Fibroblast of skin of abdomen (primary cell): ENCODE measurements at regions not wholly inside any gene's neighbourhood (a gene's known extent, or its start where the extent isn't known, plus 50 kb on each side); places are given as distances from the start of the nearest gene placed in this dataset.
"Not testable (repeated sequence)": the region's sequence is repeated elsewhere in the genome, so short reads cannot be mapped to it uniquely, and the experiment has no call there.

ENCODE experiments used
- DNase-seq: peaks from one replicate; pipeline ENCODE4 v3.0.0-alpha.2; 2013

GRCh38 chr10:29748109-29748650 lies 113.4 kb upstream of the SVIL start:
- DNase-seq, result no peak

- DNase-seq, result peak; percentile 34
These were observed 111.5 kb upstream of the SVIL start for GRCh38 chr10:29746080-29746797.

DNA sequence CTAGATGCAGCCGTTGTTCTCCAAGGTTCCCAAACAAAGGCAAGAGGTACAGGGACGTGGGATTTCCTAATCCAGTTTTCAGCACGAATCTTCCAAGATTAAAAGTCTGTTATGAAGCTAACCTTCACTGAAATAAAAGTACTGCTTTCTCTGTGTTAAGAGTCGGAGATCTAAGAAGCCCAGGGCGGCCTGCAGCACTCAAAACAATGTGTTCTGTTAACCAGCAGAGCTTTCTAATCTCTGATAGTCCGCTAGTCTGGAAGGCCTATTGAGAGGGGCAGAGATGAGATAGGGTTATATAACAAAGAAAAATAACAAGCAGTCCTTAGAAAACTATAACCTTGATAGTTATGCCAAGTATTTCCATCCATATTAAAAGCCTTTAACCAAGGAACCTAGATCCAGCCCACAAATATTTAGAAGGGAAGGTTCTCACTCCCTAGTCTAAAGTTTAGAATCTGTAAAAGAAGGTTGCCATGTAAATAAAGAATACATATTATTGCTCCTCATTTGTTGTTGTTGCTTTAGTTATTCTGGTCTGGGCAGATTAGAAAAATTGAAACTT lies 106.3 kb upstream of the SVIL start:
- no peak for DNase-seq

- DNase-seq, result no peak
These were observed 103.6 kb upstream of the SVIL start for GRCh38 chr10:29738341-29738740.

DNA sequence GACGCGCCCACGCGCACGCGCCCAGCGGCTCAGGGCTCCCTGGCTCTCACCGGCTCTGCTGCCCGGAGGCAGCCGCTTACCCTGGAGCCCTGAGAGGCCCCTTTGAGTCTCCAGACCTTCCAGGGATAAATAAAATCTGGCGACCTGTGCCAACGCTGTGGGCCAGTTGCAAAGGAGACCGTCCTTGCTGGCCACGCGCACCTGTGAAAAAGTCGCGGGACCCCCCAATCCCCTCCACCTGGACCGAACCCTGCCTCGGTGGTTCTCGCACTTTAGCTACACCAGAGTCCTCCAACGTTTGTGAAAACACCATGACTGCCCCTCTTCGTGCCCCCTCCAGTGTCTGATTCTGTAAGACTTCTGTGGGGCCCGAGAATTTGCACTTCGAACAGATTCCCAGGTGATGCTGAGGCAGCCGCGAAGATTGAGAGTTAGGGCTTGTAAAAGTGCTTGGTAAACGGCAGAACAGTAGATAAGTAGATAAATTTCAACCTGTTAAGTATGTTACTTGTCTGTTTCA lies 102.4 kb upstream of the SVIL start:
- DNase-seq, result no peak

DNA sequence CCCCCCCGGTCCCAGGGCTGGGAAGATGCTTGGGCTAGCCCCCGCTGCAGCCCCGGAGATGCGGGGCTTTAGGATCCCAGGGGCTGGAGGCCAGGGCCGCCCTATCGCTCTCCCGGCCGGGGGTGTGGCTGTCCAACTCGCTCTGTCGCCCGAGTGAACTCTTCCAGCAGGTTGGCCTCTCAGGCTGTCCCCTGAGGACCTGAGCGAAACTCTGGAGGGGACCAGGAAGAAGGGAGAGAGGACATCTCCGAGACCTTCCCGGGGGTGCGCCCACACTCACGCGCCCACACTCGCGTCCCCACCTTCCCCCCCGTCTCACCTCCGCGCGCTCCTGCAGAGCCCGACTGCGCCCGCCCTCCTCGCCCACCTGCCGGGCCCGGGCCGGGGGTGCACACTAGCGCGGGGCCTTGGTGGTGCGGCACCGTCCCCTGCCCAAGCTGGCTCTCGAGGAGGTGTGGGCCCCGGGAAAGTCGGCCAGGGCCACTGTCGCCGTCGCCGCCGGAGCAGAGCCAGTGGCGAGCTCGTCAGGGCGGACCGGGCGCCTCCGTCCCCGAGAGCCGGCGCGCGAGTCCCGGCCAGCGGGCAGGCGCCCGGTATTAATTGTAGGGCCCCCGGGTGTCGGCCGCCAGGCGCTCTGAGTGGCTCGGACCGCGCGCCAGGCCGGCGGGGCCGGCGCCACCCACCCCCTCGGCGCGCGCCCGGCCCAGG lies 101.7 kb upstream of the SVIL start:
- DNase-seq, result no peak

- DNase-seq, result peak; percentile 32
These were observed 101.0 kb upstream of the SVIL start for GRCh38 chr10:29735628-29736365.

GRCh38 chr10:29734962-29735627 lies 100.3 kb upstream of the SVIL start:
- DNase-seq, result peak; percentile 32

DNA sequence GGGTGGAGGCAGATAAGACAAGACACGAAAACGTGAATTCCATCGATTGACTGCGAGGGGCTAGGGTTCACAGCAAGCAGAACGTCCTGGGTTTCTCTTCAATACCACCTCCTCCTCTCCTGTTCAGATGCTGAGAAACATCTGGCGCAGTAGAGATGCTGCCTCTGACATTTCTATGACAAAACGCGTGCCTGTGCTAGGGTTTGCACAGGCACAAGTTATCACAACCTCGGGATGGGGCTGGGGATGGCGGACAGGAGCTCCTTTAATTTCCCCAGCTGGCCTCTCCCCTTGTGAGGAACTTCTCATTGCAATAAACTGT lies 99.8 kb upstream of the SVIL start:
- DNase-seq, result no peak

GRCh38 chr10:29733323-29733722 lies 98.6 kb upstream of the SVIL start:
- DNase-seq, result no peak

DNA sequence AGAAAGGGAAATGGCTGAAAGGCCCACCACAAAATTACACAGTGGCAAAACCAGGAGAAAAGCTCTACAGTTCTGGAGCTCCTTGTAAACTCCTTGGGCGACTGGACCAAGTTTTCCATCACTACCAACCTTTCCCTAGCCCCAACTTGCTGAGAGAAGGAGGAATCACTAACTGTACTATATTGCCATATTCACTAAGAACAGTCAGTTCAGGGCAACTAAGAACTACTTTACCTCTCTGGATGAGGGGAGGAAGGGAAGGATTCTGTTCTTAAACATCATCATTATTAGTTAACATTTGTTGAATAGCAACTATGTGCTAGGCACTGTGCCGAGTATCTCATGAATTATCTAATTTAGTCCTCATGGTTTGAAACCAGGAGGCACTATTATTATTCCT lies 98.1 kb upstream of the SVIL start:
- DNase-seq, result no peak

DNA sequence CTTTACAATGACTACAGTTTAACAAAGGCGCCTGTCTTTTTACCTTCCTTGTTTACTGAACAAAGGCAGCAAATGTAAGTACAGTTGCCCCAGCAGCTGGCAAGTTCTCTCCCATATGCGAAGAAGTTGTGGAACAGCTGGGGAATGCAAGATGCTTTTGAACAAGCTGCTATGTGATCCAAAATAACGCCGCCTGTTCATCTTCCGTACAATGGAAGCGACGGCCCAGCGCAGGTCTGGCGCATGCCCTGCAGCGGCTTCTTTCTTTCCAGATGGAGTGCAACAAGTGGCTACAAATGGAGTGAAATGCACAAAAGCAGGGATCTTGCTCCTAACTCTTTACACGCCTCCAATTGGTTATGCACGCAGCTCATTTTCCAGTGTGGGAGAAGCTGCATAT lies 97.0 kb upstream of the SVIL start:
- DNase-seq, result peak; percentile 35

- DNase-seq, result no peak
These were observed 96.2 kb upstream of the SVIL start for GRCh38 chr10:29730969-29731368.

- DNase-seq, result no peak
These were observed 95.7 kb upstream of the SVIL start for GRCh38 chr10:29730458-29730857.

DNA sequence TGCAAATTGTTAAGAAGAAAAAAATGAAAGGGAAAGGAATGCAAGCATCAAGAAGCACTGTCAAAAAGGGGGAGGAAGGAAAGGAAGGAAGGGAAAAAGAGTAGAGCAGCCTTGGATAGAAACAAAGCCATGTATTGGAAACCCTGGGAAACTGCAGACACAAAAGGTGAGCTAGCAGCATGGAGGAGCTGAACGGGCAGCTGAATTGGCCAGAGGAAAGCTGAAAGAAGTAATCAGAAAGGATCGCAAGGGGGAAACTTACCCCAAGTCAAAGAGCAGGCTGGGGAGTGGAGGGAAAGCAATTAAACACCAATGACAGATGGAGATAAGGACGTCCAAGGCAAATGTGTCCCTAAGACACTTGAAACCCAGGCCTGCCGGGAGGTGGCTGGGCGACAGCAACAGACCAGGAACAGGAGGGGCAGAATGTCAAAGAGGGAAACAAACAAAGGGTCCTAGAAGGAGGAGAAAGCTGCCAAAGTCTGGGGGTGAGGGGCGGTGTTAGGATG lies 93.8 kb upstream of the SVIL start:
- no peak for DNase-seq

DNA sequence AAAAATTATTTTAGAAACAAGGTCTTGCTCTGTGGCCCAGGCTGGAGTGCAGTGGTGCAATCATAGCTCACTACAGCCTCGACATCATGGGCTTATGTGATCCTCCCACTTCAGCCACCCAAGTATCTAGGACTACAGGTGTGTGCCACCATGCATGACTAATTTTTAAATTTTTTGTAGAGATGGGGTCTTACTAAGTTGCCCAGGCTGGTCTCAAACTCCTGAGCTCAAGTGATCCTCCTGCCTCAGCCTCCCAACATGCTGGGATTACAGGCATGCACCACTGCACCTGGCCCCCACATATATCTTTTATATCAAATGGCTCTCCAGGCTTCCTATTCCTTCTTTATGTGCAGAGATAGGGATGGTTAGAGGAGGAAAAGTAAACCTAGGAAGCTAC lies 91.2 kb upstream of the SVIL start:
- not testable (repeated sequence) for DNase-seq

GRCh38 chr10:29725133-29725720 lies 90.5 kb upstream of the SVIL start:
- DNase-seq, result no peak

DNA sequence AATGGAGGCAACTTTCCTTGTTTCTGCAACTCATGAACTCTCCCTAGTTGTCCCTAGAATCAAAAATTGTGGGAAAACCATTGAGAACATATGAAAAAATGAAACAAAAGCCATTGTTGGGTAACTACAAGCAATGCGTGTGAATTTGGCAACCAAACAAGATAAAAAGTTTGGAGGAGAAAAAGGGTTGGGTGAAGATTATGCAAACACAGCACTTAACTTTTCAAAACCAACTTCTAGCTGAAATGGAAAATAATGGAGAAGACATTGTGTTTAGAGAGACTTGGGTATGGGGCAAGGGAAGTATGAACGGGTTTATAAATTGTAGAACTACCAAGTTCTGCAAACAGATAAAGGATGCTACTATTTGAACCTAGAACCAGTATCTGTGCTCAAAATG lies 89.0 kb upstream of the SVIL start:
- DNase-seq, result no peak

DNA sequence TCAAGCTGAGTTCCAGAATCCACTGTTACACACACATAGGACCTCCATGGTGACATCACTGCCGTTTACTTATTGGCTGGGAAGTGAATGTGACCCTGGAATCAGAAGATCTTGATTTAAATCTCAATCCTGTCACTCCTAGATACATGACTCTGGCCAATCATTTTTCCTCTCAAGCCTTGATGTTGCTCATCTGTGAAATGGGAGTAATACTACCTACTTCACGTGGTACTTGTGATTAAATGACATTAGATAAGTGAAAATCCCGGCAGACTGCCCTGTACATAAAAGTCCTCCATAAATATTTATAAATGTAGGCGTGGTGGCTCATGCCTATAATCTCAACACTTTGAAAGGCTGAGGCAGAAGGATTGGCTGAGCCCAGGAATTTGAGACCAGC lies 88.0 kb upstream of the SVIL start:
- no peak for DNase-seq

GRCh38 chr10:29720149-29720548 lies 85.4 kb upstream of the SVIL start:
- no peak for DNase-seq

DNA sequence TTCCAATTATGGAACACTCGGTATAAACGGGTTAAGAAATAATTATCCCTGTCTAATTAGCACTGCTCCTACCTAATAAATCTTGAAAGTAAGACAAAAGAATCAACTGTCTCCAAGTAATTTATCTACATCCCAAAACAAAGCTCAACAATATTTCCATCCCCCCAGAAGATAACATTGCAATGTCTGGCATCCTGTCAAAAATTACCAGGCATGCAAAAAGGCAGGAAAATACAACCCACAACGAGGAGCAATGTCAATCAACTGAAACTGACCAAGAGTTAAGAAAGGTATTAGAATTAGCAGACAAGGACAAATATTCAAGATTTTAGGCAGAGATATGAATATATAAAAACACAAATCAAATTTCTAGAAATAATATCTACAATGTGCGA lies 84.5 kb upstream of the SVIL start:
- DNase-seq, result no peak

DNA sequence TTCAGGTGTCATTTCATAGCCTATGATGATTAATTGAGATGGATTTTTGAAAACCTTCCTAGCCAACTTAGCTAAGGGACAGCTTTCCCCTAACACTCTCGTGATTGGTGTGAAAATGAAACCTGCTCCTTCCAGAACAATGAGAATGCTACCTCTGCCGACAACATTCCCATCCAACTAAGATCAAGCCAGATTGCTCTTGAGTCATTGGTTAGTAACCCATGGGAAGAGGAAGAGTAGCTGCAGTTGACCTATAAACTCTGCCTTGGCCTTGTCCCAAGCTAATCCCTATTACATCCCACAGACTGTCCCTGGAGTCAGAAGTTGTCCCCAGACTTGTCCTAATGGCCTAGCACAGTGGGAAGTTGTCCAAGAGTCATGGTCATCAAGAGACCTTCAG lies 80.5 kb upstream of the SVIL start:
- no peak for DNase-seq
